ENCODE measurements at regions not wholly inside any gene's neighbourhood (a gene's known extent, or its start where the extent isn't known, plus 50 kb on each side); places are given as distances from the start of the nearest gene placed in this dataset.

- no peak overlapping the region for H3K4me3 ChIP-seq
- ATAC-seq (no peak), DNase-seq (no peak)
- 94 to 98% (median 97%) methylated on average over 3 of the region's 3 CpGs for WGBS, 4 donors
- no peaks in the 10 kb centered on the region for H3K36me3 ChIP-seq
- no peaks in the 10 kb centered on the region for H3K27me3 ChIP-seq
- no peak overlapping the region for H3K27ac ChIP-seq
- H3K4me1 ChIP-seq: no peaks in the 10 kb centered on the region
- intact Hi-C loops (cut with DNase I): no loop called here
- H3K9me3 ChIP-seq: peaks cover 0 to 2% (median 0%) of the 10 kb centered on the region in 12 donors
- TF ChIP-seq, protein P1, sequence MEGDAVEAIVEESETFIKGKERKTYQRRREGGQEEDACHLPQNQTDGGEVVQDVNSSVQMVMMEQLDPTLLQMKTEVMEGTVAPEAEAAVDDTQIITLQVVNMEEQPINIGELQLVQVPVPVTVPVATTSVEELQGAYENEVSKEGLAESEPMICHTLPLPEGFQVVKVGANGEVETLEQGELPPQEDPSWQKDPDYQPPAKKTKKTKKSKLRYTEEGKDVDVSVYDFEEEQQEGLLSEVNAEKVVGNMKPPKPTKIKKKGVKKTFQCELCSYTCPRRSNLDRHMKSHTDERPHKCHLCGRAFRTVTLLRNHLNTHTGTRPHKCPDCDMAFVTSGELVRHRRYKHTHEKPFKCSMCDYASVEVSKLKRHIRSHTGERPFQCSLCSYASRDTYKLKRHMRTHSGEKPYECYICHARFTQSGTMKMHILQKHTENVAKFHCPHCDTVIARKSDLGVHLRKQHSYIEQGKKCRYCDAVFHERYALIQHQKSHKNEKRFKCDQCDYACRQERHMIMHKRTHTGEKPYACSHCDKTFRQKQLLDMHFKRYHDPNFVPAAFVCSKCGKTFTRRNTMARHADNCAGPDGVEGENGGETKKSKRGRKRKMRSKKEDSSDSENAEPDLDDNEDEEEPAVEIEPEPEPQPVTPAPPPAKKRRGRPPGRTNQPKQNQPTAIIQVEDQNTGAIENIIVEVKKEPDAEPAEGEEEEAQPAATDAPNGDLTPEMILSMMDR (IDR thresholded peaks at IDR 0.05): no peak
- TF ChIP-seq POLR2A (IDR thresholded peaks at IDR 0.05): no peak
Observed at GRCh38 chr14:34189866-34190265, 239.0 kb upstream of the EGLN3 start.

- Histone ChIP-seq H3K27me3 (no peaks in the 10 kb centered on the region), H3K27ac (no peak overlapping the region), H3K36me3 (no peaks in the 10 kb centered on the region), H3K9me3 (no peaks in the 10 kb centered on the region), H3K4me1 (no peaks in the 10 kb centered on the region), H3K4me3 (no peak overlapping the region)
- TF ChIP-seq, protein P1 (IDR thresholded peaks at IDR 0.05): no peak
- TF ChIP-seq POLR2A (IDR thresholded peaks at IDR 0.05): no peak
- intact Hi-C loops (cut with DNase I): no loop called here
- WGBS, 4 donors: 94 to 96% (median 95%) methylated on average over 3 of the region's 3 CpGs
- DNase-seq (no peak), ATAC-seq (no peak)
Observed at GRCh38 chr14:34187519-34188044, 236.7 kb upstream of the EGLN3 start.

GRCh38 chr14:34187061-34187460 lies 236.2 kb upstream of the EGLN3 start:
- TF ChIP-seq, protein P1 (IDR thresholded peaks at IDR 0.05): no peak
- no peak for TF ChIP-seq POLR2A (IDR thresholded peaks at IDR 0.05)

GRCh38 chr14:34184126-34184525 lies 233.3 kb upstream of the EGLN3 start:
- H3K9me3 ChIP-seq: no peaks in the 10 kb centered on the region
- no peak for DNase-seq
- no peak overlapping the region for H3K27ac ChIP-seq
- TF ChIP-seq, protein P1 (IDR thresholded peaks at IDR 0.05): no peak
- TF ChIP-seq POLR2A (IDR thresholded peaks at IDR 0.05): no peak
- H3K4me1 ChIP-seq: peaks cover 0 to 21% (median 7%) of the 10 kb centered on the region in 12 donors
- ATAC-seq: no peak
- intact Hi-C loops (cut with DNase I): no loop called here
- no peaks in the 10 kb centered on the region for H3K27me3 ChIP-seq
- no peaks in the 10 kb centered on the region for H3K36me3 ChIP-seq
- WGBS, 4 donors: 79 to 94% (median 91%) methylated on average over 2 of the region's 2 CpGs
- H3K4me3 ChIP-seq: no peak overlapping the region

More at GRCh38 chr14:34187061-34187460, 236.2 kb upstream of the EGLN3 start:
- no peaks in the 10 kb centered on the region for H3K36me3 ChIP-seq
- H3K27ac ChIP-seq: no peak overlapping the region
- no peaks in the 10 kb centered on the region for H3K27me3 ChIP-seq
- ATAC-seq (no peak), DNase-seq (no peak)
- intact Hi-C loops (cut with DNase I): no loop called here
- H3K4me1 ChIP-seq: no peaks in the 10 kb centered on the region
- WGBS, 4 donors: 74 to 82% (median 76%) methylated on average over 3 of the region's 3 CpGs
- no peak overlapping the region for H3K4me3 ChIP-seq
- H3K9me3 ChIP-seq: no peaks in the 10 kb centered on the region

Measured in heart left ventricle (tissue), 16 donors.